GM18870 (cell line): ENCODE measurements at regions not wholly inside any gene's neighbourhood (a gene's known extent, or its start where the extent isn't known, plus 50 kb on each side); places are given as distances from the start of the nearest gene placed in this dataset.

Source experiments
- ATAC-seq: cut with Tn5 transposase; IDR thresholded peaks from one replicate; pipeline ENCODE4 v1.9.1; 2021; ENCODE audit warnings: moderate library complexity; ENCODE audit not compliant: unreplicated experiment

- no peak for ATAC-seq
Observed at GRCh38 chr2:184498936-184499335, 99.4 kb upstream of the ZNF804A start.

GRCh38 chr2:184504252-184504651 lies 94.1 kb upstream of the ZNF804A start:
- ATAC-seq, result peak; percentile 51

- no peak for ATAC-seq
Observed at GRCh38 chr2:184507254-184507653, 91.1 kb upstream of the ZNF804A start.

- no peak for ATAC-seq
Observed at GRCh38 chr2:184517402-184517801, 80.9 kb upstream of the ZNF804A start.

- no peak for ATAC-seq
Observed at GRCh38 chr2:184520441-184520840, 77.9 kb upstream of the ZNF804A start.

- no peak for ATAC-seq
Observed at GRCh38 chr2:184523732-184524131, 74.6 kb upstream of the ZNF804A start.

GRCh38 chr2:184524551-184525382 lies 73.6 kb upstream of the ZNF804A start:
- ATAC-seq, result no peak

- ATAC-seq, result no peak
Observed at GRCh38 chr2:184527058-184527457, 71.3 kb upstream of the ZNF804A start.

- ATAC-seq, result no peak
Observed at GRCh38 chr2:184528119-184528518, 70.2 kb upstream of the ZNF804A start.

- ATAC-seq, result no peak
Observed at GRCh38 chr2:184530239-184530638, 68.1 kb upstream of the ZNF804A start.

- no peak for ATAC-seq
Observed at GRCh38 chr2:184530959-184531358, 67.4 kb upstream of the ZNF804A start.

- no peak for ATAC-seq
Observed at GRCh38 chr2:184532551-184532950, 65.8 kb upstream of the ZNF804A start.

GRCh38 chr2:184534986-184535385 lies 63.3 kb upstream of the ZNF804A start:
- no peak for ATAC-seq

- ATAC-seq, result no peak
Observed at GRCh38 chr2:184540246-184540789, 58.0 kb upstream of the ZNF804A start.

- no peak for ATAC-seq
Observed at GRCh38 chr2:184541591-184541990, 56.7 kb upstream of the ZNF804A start.

- no peak for ATAC-seq
Observed at GRCh38 chr2:184543832-184544231, 54.5 kb upstream of the ZNF804A start.
